ENCODE measurements at regions not wholly inside any gene's neighbourhood (a gene's known extent, or its start where the extent isn't known, plus 50 kb on each side); places are given as distances from the start of the nearest gene placed in this dataset.

- DNase-seq, result no peak
- Mint-ChIP-seq H3K36me3 (ENCODE audit: insufficient read depth, unreplicated experiment) (no peaks in the 10 kb centered on the region), H3K27me3 (ENCODE audit: insufficient read depth, unreplicated experiment) (no peaks in the 10 kb centered on the region), H3K4me3 (ENCODE audit: unreplicated experiment) (no peak overlapping the region), H3K27ac (ENCODE audit: unreplicated experiment) (no peak overlapping the region), H3K9me3 (ENCODE audit: unreplicated experiment) (peaks cover 9% of the 10 kb centered on the region), H3K4me1 (ENCODE audit: low read depth, unreplicated experiment) (no peaks in the 10 kb centered on the region)
- no peaks in the 10 kb centered on the region for H3K4me1 ChIP-seq
- no peak overlapping the region for H3K4me3 ChIP-seq (ENCODE audit: low read depth, low read length)
- peaks cover 9% of the 10 kb centered on the region for H3K9me3 ChIP-seq
- no peaks in the 10 kb centered on the region for H3K27me3 ChIP-seq (replicated peaks; ENCODE audit: control insufficient read depth, insufficient read depth, low read length)
- H3K36me3 ChIP-seq (ENCODE audit: control insufficient read depth, insufficient read depth, low read length), result no peaks in the 10 kb centered on the region
- intact Hi-C loops (cut with micrococcal nuclease; ENCODE audit: unreplicated experiment), result no loop called here
- BruUV-seq (replicated peaks), result no TSS peak
- POLR2A ChIA-PET, result no interaction called here
- TF ChIP-seq CTCF (IDR thresholded peaks at IDR 0.05; ENCODE audit: insufficient read depth in 1 of 2, low read depth in 1 of 2, low read length in 1 of 2, severe bottlenecking in 1 of 2, unreplicated experiment in 1 of 2), result no peak
- CTCF ChIA-PET, result no interaction called here
Observed at GRCh38 chr5:113771483-113771882, 258.0 kb downstream of the YTHDC2 start.

- CTCF ChIA-PET, result no interaction called here
Observed at GRCh38 chr5:113776168-113776567, 262.7 kb downstream of the YTHDC2 start.

GRCh38 chr5:113776832-113777525 lies 263.5 kb downstream of the YTHDC2 start:
- Histone ChIP-seq H3K27me3 (replicated peaks; ENCODE audit: control insufficient read depth, insufficient read depth, low read length) (no peaks in the 10 kb centered on the region), H3K36me3 (ENCODE audit: control insufficient read depth, insufficient read depth, low read length) (no peaks in the 10 kb centered on the region), H3K4me3 (ENCODE audit: low read depth, low read length) (no peak overlapping the region), H3K4me1 (no peaks in the 10 kb centered on the region), H3K9me3 (no peaks in the 10 kb centered on the region; the same call in 1 of the 2 replicates)
- Mint-ChIP-seq H3K4me3 (ENCODE audit: unreplicated experiment) (no peak overlapping the region), H3K27me3 (ENCODE audit: insufficient read depth, unreplicated experiment) (no peaks in the 10 kb centered on the region), H3K4me1 (ENCODE audit: low read depth, unreplicated experiment) (no peaks in the 10 kb centered on the region), H3K36me3 (ENCODE audit: insufficient read depth, unreplicated experiment) (no peaks in the 10 kb centered on the region), H3K27ac (ENCODE audit: unreplicated experiment) (no peak overlapping the region), H3K9me3 (ENCODE audit: unreplicated experiment) (no peaks in the 10 kb centered on the region)
- TF ChIP-seq CTCF (IDR thresholded peaks at IDR 0.05; ENCODE audit: insufficient read depth in 1 of 2, low read depth in 1 of 2, low read length in 1 of 2, severe bottlenecking in 1 of 2, unreplicated experiment in 1 of 2), result no peak
- DNase-seq, result no peak
- CTCF ChIA-PET, result no interaction called here
- intact Hi-C loops (cut with micrococcal nuclease; ENCODE audit: unreplicated experiment), result no loop called here
- POLR2A ChIA-PET, result no interaction called here
- BruUV-seq (replicated peaks), result no TSS peak

More at GRCh38 chr5:113776168-113776567, 262.7 kb downstream of the YTHDC2 start:
- Histone ChIP-seq H3K4me3 (ENCODE audit: low read depth, low read length) (no peak overlapping the region), H3K4me1 (no peaks in the 10 kb centered on the region), H3K27me3 (replicated peaks; ENCODE audit: control insufficient read depth, insufficient read depth, low read length) (no peaks in the 10 kb centered on the region), H3K36me3 (ENCODE audit: control insufficient read depth, insufficient read depth, low read length) (no peaks in the 10 kb centered on the region), H3K9me3 (no peaks in the 10 kb centered on the region; the same call in 1 of the 2 replicates)
- Mint-ChIP-seq H3K9me3 (ENCODE audit: unreplicated experiment) (no peaks in the 10 kb centered on the region), H3K36me3 (ENCODE audit: insufficient read depth, unreplicated experiment) (no peaks in the 10 kb centered on the region), H3K27me3 (ENCODE audit: insufficient read depth, unreplicated experiment) (no peaks in the 10 kb centered on the region), H3K27ac (ENCODE audit: unreplicated experiment) (no peak overlapping the region), H3K4me3 (ENCODE audit: unreplicated experiment) (no peak overlapping the region), H3K4me1 (ENCODE audit: low read depth, unreplicated experiment) (no peaks in the 10 kb centered on the region)
- no peak for TF ChIP-seq CTCF (IDR thresholded peaks at IDR 0.05; ENCODE audit: insufficient read depth in 1 of 2, low read depth in 1 of 2, low read length in 1 of 2, severe bottlenecking in 1 of 2, unreplicated experiment in 1 of 2)
- DNase-seq, result no peak
- intact Hi-C loops (cut with micrococcal nuclease; ENCODE audit: unreplicated experiment), result no loop called here
- POLR2A ChIA-PET, result no interaction called here
- BruUV-seq (replicated peaks), result no TSS peak
